ENCODE measurements at regions not wholly inside any gene's neighbourhood (a gene's known extent, or its start where the extent isn't known, plus 50 kb on each side); places are given as distances from the start of the nearest gene placed in this dataset.

DNA sequence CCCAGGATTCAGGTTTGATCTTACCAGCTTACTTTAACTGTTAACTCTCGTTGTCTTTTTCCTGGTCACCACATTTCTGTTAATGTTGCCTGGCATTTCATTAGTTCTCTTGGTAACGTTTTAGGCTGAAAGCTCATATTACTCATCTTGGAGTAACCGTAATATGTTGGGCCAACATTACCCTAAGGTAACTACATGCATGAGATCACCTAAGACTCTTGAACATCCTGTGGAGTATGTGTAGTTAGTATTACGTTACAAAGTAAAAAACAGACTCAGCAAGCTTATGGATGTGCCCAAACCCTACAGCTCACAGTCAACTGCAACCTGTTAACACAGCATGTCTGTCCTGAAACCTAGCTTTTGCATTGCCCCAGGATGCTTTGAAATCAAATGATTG lies 203.3 kb upstream of the HS3ST1 start:
- H2AFZ ChIP-seq (ENCODE audit: low read depth, low read length), result no peak overlapping the region
- no peak overlapping the region for H3K4me3 ChIP-seq (ENCODE audit: low read length)
- H3K4me1 ChIP-seq (ENCODE audit: low read length), result no peaks in the 10 kb centered on the region
- no peaks in the 10 kb centered on the region for H4K20me1 ChIP-seq (ENCODE audit: insufficient read depth, low read length)
- no peaks in the 10 kb centered on the region for H3K9me3 ChIP-seq (ENCODE audit: insufficient read depth, low read length)
- H3K27ac ChIP-seq (ENCODE audit: low read length), result no peak overlapping the region
- TF ChIP-seq, protein P1, sequence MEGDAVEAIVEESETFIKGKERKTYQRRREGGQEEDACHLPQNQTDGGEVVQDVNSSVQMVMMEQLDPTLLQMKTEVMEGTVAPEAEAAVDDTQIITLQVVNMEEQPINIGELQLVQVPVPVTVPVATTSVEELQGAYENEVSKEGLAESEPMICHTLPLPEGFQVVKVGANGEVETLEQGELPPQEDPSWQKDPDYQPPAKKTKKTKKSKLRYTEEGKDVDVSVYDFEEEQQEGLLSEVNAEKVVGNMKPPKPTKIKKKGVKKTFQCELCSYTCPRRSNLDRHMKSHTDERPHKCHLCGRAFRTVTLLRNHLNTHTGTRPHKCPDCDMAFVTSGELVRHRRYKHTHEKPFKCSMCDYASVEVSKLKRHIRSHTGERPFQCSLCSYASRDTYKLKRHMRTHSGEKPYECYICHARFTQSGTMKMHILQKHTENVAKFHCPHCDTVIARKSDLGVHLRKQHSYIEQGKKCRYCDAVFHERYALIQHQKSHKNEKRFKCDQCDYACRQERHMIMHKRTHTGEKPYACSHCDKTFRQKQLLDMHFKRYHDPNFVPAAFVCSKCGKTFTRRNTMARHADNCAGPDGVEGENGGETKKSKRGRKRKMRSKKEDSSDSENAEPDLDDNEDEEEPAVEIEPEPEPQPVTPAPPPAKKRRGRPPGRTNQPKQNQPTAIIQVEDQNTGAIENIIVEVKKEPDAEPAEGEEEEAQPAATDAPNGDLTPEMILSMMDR (IDR thresholded peaks at IDR 0.05; ENCODE audit: low read depth, low read length), result no peak
- TF ChIP-seq EZH2phosphoT487 (IDR thresholded peaks at IDR 0.05; ENCODE audit: low read depth), result no peak
- no peaks in the 10 kb centered on the region for H3K27me3 ChIP-seq (ENCODE audit: low read depth, low read length)
- no peak overlapping the region for H3K9ac ChIP-seq (ENCODE audit: low read length)
- H3K36me3 ChIP-seq (replicated peaks; ENCODE audit: low read depth, low read length), result no peaks in the 10 kb centered on the region
- no peaks in the 10 kb centered on the region for H3K79me2 ChIP-seq (ENCODE audit: low read length)
- H3K4me2 ChIP-seq (ENCODE audit: low read length), result no peak overlapping the region

GRCh38 chr4:11631416-11631815 lies 202.7 kb upstream of the HS3ST1 start:
- Histone ChIP-seq H3K9me3 (ENCODE audit: insufficient read depth, low read length) (no peaks in the 10 kb centered on the region), H3K4me1 (ENCODE audit: low read length) (no peaks in the 10 kb centered on the region), H3K27me3 (ENCODE audit: low read depth, low read length) (no peaks in the 10 kb centered on the region), H3K36me3 (replicated peaks; ENCODE audit: low read depth, low read length) (no peaks in the 10 kb centered on the region), H3K9ac (ENCODE audit: low read length) (no peak overlapping the region), H2AFZ (ENCODE audit: low read depth, low read length) (no peak overlapping the region), H3K4me2 (ENCODE audit: low read length) (no peak overlapping the region), H4K20me1 (ENCODE audit: insufficient read depth, low read length) (no peaks in the 10 kb centered on the region), H3K27ac (ENCODE audit: low read length) (no peak overlapping the region), H3K4me3 (ENCODE audit: low read length) (no peak overlapping the region), H3K79me2 (ENCODE audit: low read length) (no peaks in the 10 kb centered on the region)
- no peak for TF ChIP-seq EZH2phosphoT487 (IDR thresholded peaks at IDR 0.05; ENCODE audit: low read depth)
- TF ChIP-seq, protein P1 (IDR thresholded peaks at IDR 0.05; ENCODE audit: low read depth, low read length), result no peak

DNA sequence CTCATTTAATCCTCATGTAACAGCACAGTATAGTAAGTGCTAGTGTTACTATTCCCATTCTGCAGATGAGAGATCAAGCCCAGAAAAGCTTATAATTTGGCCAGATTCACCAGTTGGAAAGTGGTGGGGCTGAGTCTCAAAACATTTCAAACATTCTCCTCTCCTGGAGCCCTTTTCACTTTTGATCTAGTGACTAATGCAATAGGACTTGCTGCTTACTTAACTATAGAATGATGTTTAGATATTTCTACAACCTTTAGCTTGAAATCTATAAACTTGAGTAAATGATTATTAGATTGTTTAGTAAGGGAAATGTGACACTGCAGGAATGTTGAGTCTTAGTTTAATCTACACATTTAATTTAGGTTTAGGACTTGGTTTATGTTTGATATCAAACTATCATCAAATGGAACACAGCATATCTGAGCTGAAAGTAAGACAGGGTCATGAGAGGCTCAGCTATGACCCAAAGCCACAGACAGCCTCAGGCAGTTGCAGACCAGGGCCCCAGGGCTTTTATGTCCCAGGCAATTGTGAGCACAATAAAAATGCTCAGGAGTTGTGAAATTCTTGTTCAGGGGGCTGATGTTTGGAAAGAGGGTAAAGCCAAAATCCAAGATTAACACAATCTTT lies 199.5 kb upstream of the HS3ST1 start:
- no peak overlapping the region for H3K27ac ChIP-seq (ENCODE audit: low read length)

DNA sequence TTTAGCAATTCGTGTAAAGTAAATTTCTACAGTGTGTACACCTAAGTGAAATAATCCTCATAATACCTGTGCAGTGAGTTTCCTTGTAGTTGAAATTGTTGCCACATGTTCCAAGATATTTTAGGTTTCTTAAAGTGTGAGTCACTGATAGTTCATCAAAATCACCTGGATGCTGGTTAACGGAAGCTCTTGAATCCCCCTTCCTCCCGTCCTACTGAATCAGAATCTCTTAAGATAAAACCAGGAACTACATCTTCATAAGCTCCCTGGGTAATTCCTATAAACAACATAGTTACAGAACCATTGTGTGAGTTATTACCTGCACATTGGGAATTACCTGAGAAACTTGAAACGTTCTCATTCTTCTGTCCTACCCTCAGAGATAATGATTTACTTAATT lies 197.4 kb upstream of the HS3ST1 start:
- H3K79me2 ChIP-seq (ENCODE audit: low read length), result no peaks in the 10 kb centered on the region
- H3K4me2 ChIP-seq (ENCODE audit: low read length), result no peak overlapping the region
- H3K4me1 ChIP-seq (ENCODE audit: low read length), result no peaks in the 10 kb centered on the region
- no peaks in the 10 kb centered on the region for H3K9me3 ChIP-seq (ENCODE audit: insufficient read depth, low read length)
- no peak overlapping the region for H2AFZ ChIP-seq (ENCODE audit: low read depth, low read length)
- H4K20me1 ChIP-seq (ENCODE audit: insufficient read depth, low read length), result no peaks in the 10 kb centered on the region
- no peaks in the 10 kb centered on the region for H3K36me3 ChIP-seq (replicated peaks; ENCODE audit: low read depth, low read length)
- no peaks in the 10 kb centered on the region for H3K27me3 ChIP-seq (ENCODE audit: low read depth, low read length)
- no peak overlapping the region for H3K9ac ChIP-seq (ENCODE audit: low read length)
- no peak overlapping the region for H3K4me3 ChIP-seq (ENCODE audit: low read length)
- TF ChIP-seq EZH2phosphoT487 (IDR thresholded peaks at IDR 0.05; ENCODE audit: low read depth), result no peak
- TF ChIP-seq, protein P1 (IDR thresholded peaks at IDR 0.05; ENCODE audit: low read depth, low read length), result no peak
- no peak overlapping the region for H3K27ac ChIP-seq (ENCODE audit: low read length)

More for the DNA sequence above, 199.5 kb upstream of the HS3ST1 start:
- no peaks in the 10 kb centered on the region for H4K20me1 ChIP-seq (ENCODE audit: insufficient read depth, low read length)
- TF ChIP-seq EZH2phosphoT487 (IDR thresholded peaks at IDR 0.05; ENCODE audit: low read depth), result no peak
- TF ChIP-seq, protein P1 (IDR thresholded peaks at IDR 0.05; ENCODE audit: low read depth, low read length), result no peak
- H2AFZ ChIP-seq (ENCODE audit: low read depth, low read length), result no peak overlapping the region
- H3K36me3 ChIP-seq (replicated peaks; ENCODE audit: low read depth, low read length), result no peaks in the 10 kb centered on the region
- H3K4me2 ChIP-seq (ENCODE audit: low read length), result no peak overlapping the region
- no peaks in the 10 kb centered on the region for H3K27me3 ChIP-seq (ENCODE audit: low read depth, low read length)
- H3K9me3 ChIP-seq (ENCODE audit: insufficient read depth, low read length), result no peaks in the 10 kb centered on the region
- no peaks in the 10 kb centered on the region for H3K4me1 ChIP-seq (ENCODE audit: low read length)
- no peaks in the 10 kb centered on the region for H3K79me2 ChIP-seq (ENCODE audit: low read length)
- no peak overlapping the region for H3K9ac ChIP-seq (ENCODE audit: low read length)
- no peak overlapping the region for H3K4me3 ChIP-seq (ENCODE audit: low read length)
